Activated CD4-positive, alpha-beta T cell treated with anti-CD3 and anti-CD28 coated beads, Interleukin-2, amount 50 U/mL, for 16 hours (primary cell): ENCODE measurements at regions not wholly inside any gene's neighbourhood (a gene's known extent, or its start where the extent isn't known, plus 50 kb on each side); places are given as distances from the start of the nearest gene placed in this dataset.

Experiments used
- DNase-seq: peaks from one replicate; pipeline ENCODE4 v3.0.0-alpha.2; 2020

DNA sequence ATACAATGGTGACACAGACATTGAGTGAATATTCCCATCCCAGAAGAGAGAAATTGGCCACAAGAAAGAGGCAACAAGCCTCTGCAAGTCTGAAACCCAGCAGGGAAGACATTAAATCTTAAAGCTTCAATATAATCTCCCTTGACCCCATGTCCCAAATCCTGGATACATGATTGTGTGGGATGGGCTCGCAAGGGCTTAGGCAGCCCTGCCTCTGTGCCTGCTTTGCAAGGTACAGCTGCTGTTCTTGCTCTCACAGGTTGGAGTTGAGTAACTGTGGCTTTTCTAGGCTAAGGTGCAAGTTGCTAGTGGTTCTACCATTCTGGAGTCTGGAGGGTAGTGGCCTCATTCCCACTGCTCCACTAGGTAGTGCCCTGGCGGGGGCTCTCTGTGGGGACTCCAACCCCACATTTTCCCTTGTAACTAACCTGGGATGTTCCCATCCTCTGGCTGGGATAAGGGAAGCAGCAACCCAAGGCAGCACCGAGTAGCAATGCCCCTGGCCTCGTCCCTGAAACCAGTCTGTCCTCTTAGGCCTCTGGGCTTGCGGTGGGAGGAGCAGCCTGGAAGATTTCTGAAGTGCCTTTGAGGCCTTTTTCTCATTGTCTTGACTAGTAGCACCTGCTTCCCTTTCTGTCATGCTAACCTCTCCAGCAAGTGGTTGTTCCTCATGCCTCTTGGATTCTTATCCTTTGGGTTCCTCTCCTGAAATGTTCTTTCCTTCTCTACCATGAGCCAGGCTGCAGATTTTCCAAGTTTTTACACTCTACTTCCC is 90.0 kb downstream of the FAM174B start:
- DNase-seq, result no peak

- DNase-seq, result no peak
Measured at GRCh38 chr15:92561754-92562153, 93.8 kb downstream of the FAM174B start.

- no peak for DNase-seq
Measured at GRCh38 chr15:92553317-92553716, 102.3 kb downstream of the FAM174B start.

GRCh38 chr15:92545996-92546395 is 109.6 kb downstream of the FAM174B start:
- no peak for DNase-seq

DNA sequence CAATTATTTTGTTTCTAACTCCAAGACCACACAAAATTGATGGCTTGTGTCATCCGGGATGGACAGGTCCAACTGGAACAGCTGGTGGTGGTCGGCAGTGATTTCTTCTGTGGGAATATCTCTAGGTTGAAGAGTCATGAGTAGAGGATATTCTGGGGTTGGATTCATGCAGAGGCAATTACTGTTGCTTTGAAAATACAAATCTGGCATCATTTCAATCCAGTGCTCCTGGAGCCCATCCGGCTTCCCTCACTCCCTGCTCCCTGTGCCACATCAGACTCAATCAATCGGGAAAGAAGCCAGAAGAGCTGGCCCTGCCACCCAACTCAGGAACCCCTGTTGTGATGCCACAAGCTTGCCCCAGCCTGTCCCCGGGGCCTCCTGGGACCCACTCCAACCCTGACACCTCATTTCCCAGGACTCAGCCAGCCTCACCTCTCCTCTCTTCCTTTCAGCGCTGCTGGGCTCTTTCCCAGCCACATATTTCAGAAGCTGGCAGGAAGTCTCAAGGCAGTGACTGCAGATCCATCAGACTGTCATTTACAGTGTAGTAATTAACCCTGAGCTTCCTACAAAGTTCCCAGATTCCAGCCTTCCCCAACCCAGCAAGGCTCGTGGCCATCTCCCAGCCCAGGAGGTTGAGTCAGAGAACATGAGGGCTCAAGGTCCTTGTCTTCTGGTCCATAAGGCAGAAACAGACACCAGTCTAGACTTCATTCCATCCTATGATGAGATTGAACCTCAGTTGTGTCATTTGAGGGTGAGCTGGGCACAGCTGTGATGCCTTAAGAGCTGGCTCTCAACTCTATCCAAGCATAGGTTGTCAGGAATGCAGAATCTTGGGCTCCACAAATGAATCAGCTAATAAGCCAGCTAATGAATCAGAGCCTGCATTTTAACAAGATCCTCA is 114.0 kb downstream of the FAM174B start:
- DNase-seq, result no peak

- no peak for DNase-seq
Measured at GRCh38 chr15:92538115-92538514, 117.5 kb downstream of the FAM174B start.

- no peak for DNase-seq
Measured at GRCh38 chr15:92533298-92533697, 122.3 kb downstream of the FAM174B start.

- DNase-seq, result no peak
Measured at GRCh38 chr15:92531406-92531805, 124.2 kb downstream of the FAM174B start.

GRCh38 chr15:92528736-92529135 is 126.8 kb downstream of the FAM174B start:
- DNase-seq, result no peak

DNA sequence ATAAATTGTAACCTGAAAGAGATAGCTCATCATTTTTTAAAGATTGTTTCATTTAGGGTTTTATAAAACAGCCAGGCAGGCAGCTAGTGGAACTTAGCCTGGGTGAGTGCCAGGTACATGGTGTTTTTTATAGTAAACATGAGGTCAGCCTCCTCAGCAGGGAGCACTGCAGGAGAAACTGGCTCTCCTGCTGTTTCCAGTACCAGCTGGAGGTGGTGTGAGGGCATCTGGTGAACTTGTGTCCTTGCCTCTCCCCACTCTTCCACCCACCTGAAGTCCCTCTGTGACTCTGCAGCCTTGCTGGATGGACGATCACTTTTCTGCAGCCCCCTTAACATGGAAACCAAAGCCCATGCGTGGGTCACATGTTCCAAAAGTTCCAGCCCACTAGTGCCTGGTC is 128.4 kb downstream of the FAM174B start:
- DNase-seq, result no peak

- DNase-seq, result no peak
Measured at GRCh38 chr15:92525758-92526245, 129.8 kb downstream of the FAM174B start.

- DNase-seq, result no peak
Measured at GRCh38 chr15:92524874-92525565, 130.6 kb downstream of the FAM174B start.

- no peak for DNase-seq
Measured at GRCh38 chr15:92524161-92524560, 130.5 kb downstream of the ST8SIA2 start.

GRCh38 chr15:92523176-92523575 is 129.5 kb downstream of the ST8SIA2 start:
- DNase-seq, result no peak

GRCh38 chr15:92521624-92522008 is 127.9 kb downstream of the ST8SIA2 start:
- DNase-seq, result peak; percentile 53

DNA sequence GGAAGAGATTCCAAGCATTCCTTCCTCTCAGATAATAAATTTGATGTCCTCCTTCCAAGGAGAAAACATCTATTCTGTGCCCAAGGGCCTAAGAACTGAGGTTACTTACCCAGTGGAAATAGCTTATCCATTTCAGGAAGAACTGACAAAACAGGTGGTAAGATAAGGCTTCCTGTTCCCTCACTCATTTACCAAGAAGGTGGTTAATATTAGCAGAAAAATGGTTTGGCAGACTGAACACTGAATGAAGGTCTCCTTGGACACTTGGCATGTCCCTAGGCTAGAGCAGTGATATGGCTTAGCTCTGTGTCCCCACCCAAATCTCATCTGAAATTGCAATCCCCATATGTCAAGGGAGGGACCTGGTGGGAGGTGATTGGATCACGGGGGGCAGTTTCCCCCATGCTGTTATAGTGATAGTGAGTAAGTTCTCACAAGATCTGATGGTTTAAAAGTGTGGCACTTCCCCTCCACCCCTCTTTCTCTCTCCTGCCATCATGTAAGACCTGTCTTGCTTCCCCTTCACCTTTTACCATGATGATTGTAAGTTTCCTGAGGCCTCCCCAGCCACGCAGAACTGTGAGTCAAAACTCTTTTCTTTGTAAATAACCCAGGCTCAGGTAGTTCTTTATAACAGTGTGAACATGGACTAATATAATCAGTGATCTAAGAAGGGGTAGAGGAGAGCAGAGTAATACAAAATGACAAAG is 127.4 kb downstream of the ST8SIA2 start:
- DNase-seq, result no peak

- no peak for DNase-seq
Measured at GRCh38 chr15:92519709-92520108, 126.0 kb downstream of the ST8SIA2 start.
